HepG2 (cell line): ENCODE measurements at regions not wholly inside any gene's neighbourhood (a gene's known extent, or its start where the extent isn't known, plus 50 kb on each side); places are given as distances from the start of the nearest gene placed in this dataset.
A peak's percentile ranks its signal among the peaks of the same experiment; 100 is the strongest.

Experiments used
- CBX1 ChIP-seq: IDR thresholded peaks from one replicate; pipeline ENCODE4 v1.6.1; 2016; ENCODE audit warnings: antibody characterized with exemption, low read depth
- EED ChIP-seq: sonication (generic); formaldehyde crosslinking; IDR thresholded peaks from 2 replicates; pipeline ENCODE4 v1.5.0; 2020; ENCODE audit warnings: mild to moderate bottlenecking, missing genetic modification reagents
- HDAC6 ChIP-seq: fragments of 200-600 bp; sonication (generic); IDR thresholded peaks from 2 replicates; pipeline ENCODE4 v1.7.0; 2017; ENCODE audit warnings: mild to moderate bottlenecking, antibody characterized with exemption, low read length, low read depth
- PHF5A ChIP-seq: IDR thresholded peaks from one replicate; pipeline ENCODE4 v1.6.1; 2018; ENCODE audit warnings: low read depth, missing genetic modification reagents; ENCODE audit not compliant: unreplicated experiment
- ZNF382 ChIP-seq: sonication (generic); formaldehyde crosslinking; IDR thresholded peaks from 2 replicates; pipeline ENCODE4 v1.5.0; 2020; ENCODE audit warnings: missing genetic modification reagents, mild to moderate bottlenecking, borderline replicate concordance
- ZNF879 ChIP-seq: sonication (generic); formaldehyde crosslinking; IDR thresholded peaks from 2 replicates; pipeline ENCODE4 v1.8.1; 2023; ENCODE audit warnings: missing genetic modification reagents
- ZSCAN9 ChIP-seq: IDR thresholded peaks from 2 replicates; pipeline ENCODE4 v1.6.1; 2016; ENCODE audit warnings: borderline replicate concordance
- TF ChIP-seq, protein P1 (sequence below): sonication (generic); formaldehyde crosslinking; IDR thresholded peaks from 2 replicates; pipeline ENCODE4 v1.4.0; 2020; ENCODE audit warnings: missing genetic modification reagents, mild to moderate bottlenecking, borderline replicate concordance
- TF ChIP-seq, protein P2 (sequence below): sonication (generic); formaldehyde crosslinking; IDR thresholded peaks from 2 replicates; pipeline ENCODE4 v1.5.1; 2020; ENCODE audit warnings: missing genetic modification reagents, mild to moderate bottlenecking, borderline replicate concordance
- TF ChIP-seq, protein P3 (sequence below): IDR thresholded peaks from 2 replicates; pipeline ENCODE4 v1.6.1; 2018; ENCODE audit warnings: missing genetic modification reagents
- TF ChIP-seq, protein P4 (sequence below): IDR thresholded peaks from 2 replicates; pipeline ENCODE4 v1.6.1; 2016
- TF ChIP-seq, protein P5 (sequence below): sonication (generic); formaldehyde crosslinking; IDR thresholded peaks from 2 replicates; pipeline ENCODE4 v1.4.0; 2020; ENCODE audit warnings: low read depth, missing genetic modification reagents
- TF ChIP-seq, protein P6 (sequence below): sonication (generic); formaldehyde crosslinking; IDR thresholded peaks from 2 replicates; pipeline ENCODE4 v1.5.0; 2020; ENCODE audit warnings: mild to moderate bottlenecking, missing genetic modification reagents, borderline replicate concordance

DNA sequence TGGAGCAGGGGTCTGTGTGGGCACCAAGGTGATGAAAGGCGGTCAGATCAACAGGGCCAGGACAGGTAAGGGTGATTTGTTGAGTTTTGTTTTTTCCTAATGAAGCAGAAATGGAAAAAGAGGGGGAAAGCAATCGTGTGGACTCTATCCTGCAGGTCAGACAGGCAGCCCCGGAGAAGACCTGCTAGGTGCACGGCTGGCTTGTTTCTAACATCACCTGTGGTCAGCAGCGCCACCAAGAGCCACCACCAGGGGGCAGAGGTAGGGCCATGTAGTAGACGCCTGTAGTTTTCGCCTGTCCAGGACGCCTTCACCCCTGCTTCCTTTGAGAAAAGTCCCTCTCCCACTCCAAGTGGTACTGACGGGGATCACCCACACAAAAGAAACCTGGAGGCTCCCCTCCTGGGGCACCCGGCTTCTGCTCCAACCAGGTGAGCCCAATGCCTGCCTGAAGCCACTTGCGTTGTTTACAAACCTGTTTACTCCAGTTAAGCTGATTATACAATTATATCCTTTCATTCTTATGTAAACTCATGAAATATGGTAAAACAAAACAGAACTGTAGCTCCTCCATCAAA, 54.2 kb upstream of the SEC14L1 start (continued):
- TF ChIP-seq, protein P1, sequence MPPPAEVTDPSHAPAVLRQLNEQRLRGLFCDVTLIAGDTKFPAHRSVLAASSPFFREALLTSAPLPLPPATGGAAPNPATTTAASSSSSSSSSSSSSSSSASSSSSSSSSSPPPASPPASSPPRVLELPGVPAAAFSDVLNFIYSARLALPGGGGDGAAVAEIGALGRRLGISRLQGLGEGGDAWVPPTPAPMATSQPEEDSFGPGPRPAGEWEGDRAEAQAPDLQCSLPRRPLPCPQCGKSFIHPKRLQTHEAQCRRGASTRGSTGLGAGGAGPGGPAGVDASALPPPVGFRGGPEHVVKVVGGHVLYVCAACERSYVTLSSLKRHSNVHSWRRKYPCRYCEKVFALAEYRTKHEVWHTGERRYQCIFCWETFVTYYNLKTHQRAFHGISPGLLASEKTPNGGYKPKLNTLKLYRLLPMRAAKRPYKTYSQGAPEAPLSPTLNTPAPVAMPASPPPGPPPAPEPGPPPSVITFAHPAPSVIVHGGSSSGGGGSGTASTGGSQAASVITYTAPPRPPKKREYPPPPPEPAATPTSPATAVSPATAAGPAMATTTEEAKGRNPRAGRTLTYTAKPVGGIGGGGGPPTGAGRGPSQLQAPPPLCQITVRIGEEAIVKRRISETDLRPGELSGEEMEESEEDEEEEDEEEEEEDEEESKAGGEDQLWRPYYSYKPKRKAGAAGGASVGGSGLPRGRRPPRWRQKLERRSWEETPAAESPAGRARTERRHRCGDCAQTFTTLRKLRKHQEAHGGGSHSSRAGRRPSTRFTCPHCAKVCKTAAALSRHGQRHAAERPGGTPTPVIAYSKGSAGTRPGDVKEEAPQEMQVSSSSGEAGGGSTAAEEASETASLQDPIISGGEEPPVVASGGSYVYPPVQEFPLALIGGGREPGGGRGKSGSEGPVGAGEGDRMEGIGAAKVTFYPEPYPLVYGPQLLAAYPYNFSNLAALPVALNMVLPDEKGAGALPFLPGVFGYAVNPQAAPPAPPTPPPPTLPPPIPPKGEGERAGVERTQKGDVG: no peak
- TF ChIP-seq, protein P2, sequence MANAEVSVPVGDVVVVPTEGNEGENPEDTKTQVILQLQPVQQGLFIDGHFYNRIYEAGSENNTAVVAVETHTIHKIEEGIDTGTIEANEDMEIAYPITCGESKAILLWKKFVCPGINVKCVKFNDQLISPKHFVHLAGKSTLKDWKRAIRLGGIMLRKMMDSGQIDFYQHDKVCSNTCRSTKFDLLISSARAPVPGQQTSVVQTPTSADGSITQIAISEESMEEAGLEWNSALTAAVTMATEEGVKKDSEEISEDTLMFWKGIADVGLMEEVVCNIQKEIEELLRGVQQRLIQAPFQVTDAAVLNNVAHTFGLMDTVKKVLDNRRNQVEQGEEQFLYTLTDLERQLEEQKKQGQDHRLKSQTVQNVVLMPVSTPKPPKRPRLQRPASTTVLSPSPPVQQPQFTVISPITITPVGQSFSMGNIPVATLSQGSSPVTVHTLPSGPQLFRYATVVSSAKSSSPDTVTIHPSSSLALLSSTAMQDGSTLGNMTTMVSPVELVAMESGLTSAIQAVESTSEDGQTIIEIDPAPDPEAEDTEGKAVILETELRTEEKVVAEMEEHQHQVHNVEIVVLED (CRISPR knock-in tag): no peak
- TF ChIP-seq PHF5A (CRISPR knock-in tag) (peak; percentile 54), EED (no peak), ZNF879 (CRISPR knock-in tag) (no peak), ZNF382 (no peak), CBX1 (no peak), HDAC6 (no peak), ZSCAN9 (CRISPR knock-in tag) (no peak)
- TF ChIP-seq, protein P3, sequence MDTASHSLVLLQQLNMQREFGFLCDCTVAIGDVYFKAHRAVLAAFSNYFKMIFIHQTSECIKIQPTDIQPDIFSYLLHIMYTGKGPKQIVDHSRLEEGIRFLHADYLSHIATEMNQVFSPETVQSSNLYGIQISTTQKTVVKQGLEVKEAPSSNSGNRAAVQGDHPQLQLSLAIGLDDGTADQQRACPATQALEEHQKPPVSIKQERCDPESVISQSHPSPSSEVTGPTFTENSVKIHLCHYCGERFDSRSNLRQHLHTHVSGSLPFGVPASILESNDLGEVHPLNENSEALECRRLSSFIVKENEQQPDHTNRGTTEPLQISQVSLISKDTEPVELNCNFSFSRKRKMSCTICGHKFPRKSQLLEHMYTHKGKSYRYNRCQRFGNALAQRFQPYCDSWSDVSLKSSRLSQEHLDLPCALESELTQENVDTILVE (CRISPR knock-in tag): 0 out of 2 replicates have a peak, but pooled peaks have one; percentile 55
- TF ChIP-seq, protein P4, sequence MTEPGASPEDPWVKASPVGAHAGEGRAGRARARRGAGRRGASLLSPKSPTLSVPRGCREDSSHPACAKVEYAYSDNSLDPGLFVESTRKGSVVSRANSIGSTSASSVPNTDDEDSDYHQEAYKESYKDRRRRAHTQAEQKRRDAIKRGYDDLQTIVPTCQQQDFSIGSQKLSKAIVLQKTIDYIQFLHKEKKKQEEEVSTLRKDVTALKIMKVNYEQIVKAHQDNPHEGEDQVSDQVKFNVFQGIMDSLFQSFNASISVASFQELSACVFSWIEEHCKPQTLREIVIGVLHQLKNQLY (CRISPR knock-in tag): no peak
- TF ChIP-seq, protein P5, sequence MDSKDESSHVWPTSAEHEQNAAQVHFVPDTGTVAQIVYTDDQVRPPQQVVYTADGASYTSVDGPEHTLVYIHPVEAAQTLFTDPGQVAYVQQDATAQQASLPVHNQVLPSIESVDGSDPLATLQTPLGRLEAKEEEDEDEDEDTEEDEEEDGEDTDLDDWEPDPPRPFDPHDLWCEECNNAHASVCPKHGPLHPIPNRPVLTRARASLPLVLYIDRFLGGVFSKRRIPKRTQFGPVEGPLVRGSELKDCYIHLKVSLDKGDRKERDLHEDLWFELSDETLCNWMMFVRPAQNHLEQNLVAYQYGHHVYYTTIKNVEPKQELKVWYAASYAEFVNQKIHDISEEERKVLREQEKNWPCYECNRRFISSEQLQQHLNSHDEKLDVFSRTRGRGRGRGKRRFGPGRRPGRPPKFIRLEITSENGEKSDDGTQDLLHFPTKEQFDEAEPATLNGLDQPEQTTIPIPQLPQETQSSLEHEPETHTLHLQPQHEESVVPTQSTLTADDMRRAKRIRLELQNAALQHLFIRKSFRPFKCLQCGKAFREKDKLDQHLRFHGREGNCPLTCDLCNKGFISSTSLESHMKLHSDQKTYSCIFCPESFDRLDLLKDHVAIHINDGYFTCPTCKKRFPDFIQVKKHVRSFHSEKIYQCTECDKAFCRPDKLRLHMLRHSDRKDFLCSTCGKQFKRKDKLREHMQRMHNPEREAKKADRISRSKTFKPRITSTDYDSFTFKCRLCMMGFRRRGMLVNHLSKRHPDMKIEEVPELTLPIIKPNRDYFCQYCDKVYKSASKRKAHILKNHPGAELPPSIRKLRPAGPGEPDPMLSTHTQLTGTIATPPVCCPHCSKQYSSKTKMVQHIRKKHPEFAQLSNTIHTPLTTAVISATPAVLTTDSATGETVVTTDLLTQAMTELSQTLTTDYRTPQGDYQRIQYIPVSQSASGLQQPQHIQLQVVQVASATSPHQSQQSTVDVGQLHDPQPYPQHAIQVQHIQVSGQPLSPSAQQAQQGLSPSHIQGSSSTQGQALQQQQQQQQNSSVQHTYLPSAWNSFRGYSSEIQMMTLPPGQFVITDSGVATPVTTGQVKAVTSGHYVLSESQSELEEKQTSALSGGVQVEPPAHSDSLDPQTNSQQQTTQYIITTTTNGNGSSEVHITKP (CRISPR knock-in tag): peak; percentile 52; the same call in 1 of the 2 replicates
- TF ChIP-seq, protein P6, sequence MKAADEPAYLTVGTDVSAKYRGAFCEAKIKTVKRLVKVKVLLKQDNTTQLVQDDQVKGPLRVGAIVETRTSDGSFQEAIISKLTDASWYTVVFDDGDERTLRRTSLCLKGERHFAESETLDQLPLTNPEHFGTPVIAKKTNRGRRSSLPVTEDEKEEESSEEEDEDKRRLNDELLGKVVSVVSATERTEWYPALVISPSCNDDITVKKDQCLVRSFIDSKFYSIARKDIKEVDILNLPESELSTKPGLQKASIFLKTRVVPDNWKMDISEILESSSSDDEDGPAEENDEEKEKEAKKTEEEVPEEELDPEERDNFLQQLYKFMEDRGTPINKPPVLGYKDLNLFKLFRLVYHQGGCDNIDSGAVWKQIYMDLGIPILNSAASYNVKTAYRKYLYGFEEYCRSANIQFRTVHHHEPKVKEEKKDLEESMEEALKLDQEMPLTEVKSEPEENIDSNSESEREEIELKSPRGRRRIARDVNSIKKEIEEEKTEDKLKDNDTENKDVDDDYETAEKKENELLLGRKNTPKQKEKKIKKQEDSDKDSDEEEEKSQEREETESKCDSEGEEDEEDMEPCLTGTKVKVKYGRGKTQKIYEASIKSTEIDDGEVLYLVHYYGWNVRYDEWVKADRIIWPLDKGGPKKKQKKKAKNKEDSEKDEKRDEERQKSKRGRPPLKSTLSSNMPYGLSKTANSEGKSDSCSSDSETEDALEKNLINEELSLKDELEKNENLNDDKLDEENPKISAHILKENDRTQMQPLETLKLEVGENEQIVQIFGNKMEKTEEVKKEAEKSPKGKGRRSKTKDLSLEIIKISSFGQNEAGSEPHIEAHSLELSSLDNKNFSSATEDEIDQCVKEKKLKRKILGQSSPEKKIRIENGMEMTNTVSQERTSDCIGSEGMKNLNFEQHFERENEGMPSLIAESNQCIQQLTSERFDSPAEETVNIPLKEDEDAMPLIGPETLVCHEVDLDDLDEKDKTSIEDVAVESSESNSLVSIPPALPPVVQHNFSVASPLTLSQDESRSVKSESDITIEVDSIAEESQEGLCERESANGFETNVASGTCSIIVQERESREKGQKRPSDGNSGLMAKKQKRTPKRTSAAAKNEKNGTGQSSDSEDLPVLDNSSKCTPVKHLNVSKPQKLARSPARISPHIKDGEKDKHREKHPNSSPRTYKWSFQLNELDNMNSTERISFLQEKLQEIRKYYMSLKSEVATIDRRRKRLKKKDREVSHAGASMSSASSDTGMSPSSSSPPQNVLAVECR: peak; percentile 36; the same call in 1 of the 2 replicates
